Mucosa of stomach (tissue), 1 donor: ENCODE measurements at regions not wholly inside any gene's neighbourhood (a gene's known extent, or its start where the extent isn't known, plus 50 kb on each side); places are given as distances from the start of the nearest gene placed in this dataset.

Experiments
- H3K27me3 ChIP-seq: one replicate; pipeline ENCODE4 v1.7.0; 2013; ENCODE audit warnings: mild to moderate bottlenecking, low read length; ENCODE audit not compliant: control insufficient read depth, insufficient read depth
- H3K36me3 ChIP-seq: one replicate; pipeline ENCODE4 v1.7.0; 2013; ENCODE audit warnings: low read length; ENCODE audit not compliant: control insufficient read depth, insufficient read depth
- H3K4me1 ChIP-seq: one replicate; pipeline ENCODE4 v1.7.0; 2013; ENCODE audit warnings: mild to moderate bottlenecking, low read length; ENCODE audit not compliant: control insufficient read depth, insufficient read depth
- H3K4me3 ChIP-seq: one replicate; pipeline ENCODE4 v1.7.0; 2013; ENCODE audit warnings: low read length
- H3K9ac ChIP-seq: one replicate; pipeline ENCODE4 v1.7.0; 2013; ENCODE audit warnings: mild to moderate bottlenecking, low read length, moderate library complexity
- H3K9me3 ChIP-seq: one replicate; pipeline ENCODE4 v1.7.0; 2013; ENCODE audit warnings: mild to moderate bottlenecking, low read length, moderate library complexity; ENCODE audit not compliant: control insufficient read depth
- donor health status: Pancreatic carcinoma.

- Histone ChIP-seq H3K9me3 (no peaks in the 10 kb centered on the region), H3K4me3 (no peak overlapping the region), H3K27me3 (no peaks in the 10 kb centered on the region), H3K9ac (no peak overlapping the region), H3K4me1 (no peaks in the 10 kb centered on the region), H3K36me3 (no peaks in the 10 kb centered on the region)
Observed at GRCh38 chr2:128791985-128792320, 473.3 kb upstream of the HS6ST1 start.

- no peak overlapping the region for H3K4me3 ChIP-seq
- no peaks in the 10 kb centered on the region for H3K4me1 ChIP-seq
- H3K9ac ChIP-seq, result no peak overlapping the region
- H3K27me3 ChIP-seq, result no peaks in the 10 kb centered on the region
- H3K36me3 ChIP-seq, result no peaks in the 10 kb centered on the region
- H3K9me3 ChIP-seq, result no peaks in the 10 kb centered on the region
Observed at GRCh38 chr2:128792476-128793054, 473.9 kb upstream of the HS6ST1 start.

- Histone ChIP-seq H3K9me3 (no peaks in the 10 kb centered on the region), H3K9ac (no peak overlapping the region), H3K27me3 (no peaks in the 10 kb centered on the region), H3K4me3 (no peak overlapping the region), H3K36me3 (no peaks in the 10 kb centered on the region), H3K4me1 (no peaks in the 10 kb centered on the region)
Observed at GRCh38 chr2:128793404-128793803, 474.7 kb upstream of the HS6ST1 start.

GRCh38 chr2:128794285-128794684 lies 475.6 kb upstream of the HS6ST1 start:
- Histone ChIP-seq H3K36me3 (no peaks in the 10 kb centered on the region), H3K9ac (no peak overlapping the region), H3K9me3 (no peaks in the 10 kb centered on the region), H3K27me3 (no peaks in the 10 kb centered on the region), H3K4me3 (no peak overlapping the region), H3K4me1 (no peaks in the 10 kb centered on the region)

GRCh38 chr2:128796321-128796720 lies 477.7 kb upstream of the HS6ST1 start:
- Histone ChIP-seq H3K9ac (no peak overlapping the region), H3K36me3 (no peaks in the 10 kb centered on the region), H3K4me3 (no peak overlapping the region), H3K27me3 (no peaks in the 10 kb centered on the region), H3K9me3 (no peaks in the 10 kb centered on the region), H3K4me1 (no peaks in the 10 kb centered on the region)

GRCh38 chr2:128797092-128797491 lies 478.4 kb upstream of the HS6ST1 start:
- H3K4me1 ChIP-seq, result no peaks in the 10 kb centered on the region
- H3K4me3 ChIP-seq, result no peak overlapping the region
- no peaks in the 10 kb centered on the region for H3K9me3 ChIP-seq
- H3K9ac ChIP-seq, result no peak overlapping the region
- H3K36me3 ChIP-seq, result no peaks in the 10 kb centered on the region
- no peaks in the 10 kb centered on the region for H3K27me3 ChIP-seq

GRCh38 chr2:128797533-128797932 lies 478.9 kb upstream of the HS6ST1 start:
- Histone ChIP-seq H3K36me3 (no peaks in the 10 kb centered on the region), H3K4me1 (no peaks in the 10 kb centered on the region), H3K4me3 (no peak overlapping the region), H3K27me3 (no peaks in the 10 kb centered on the region), H3K9ac (no peak overlapping the region), H3K9me3 (no peaks in the 10 kb centered on the region)

GRCh38 chr2:128797937-128798336 lies 479.3 kb upstream of the HS6ST1 start:
- H3K36me3 ChIP-seq, result no peaks in the 10 kb centered on the region
- no peaks in the 10 kb centered on the region for H3K27me3 ChIP-seq
- no peak overlapping the region for H3K9ac ChIP-seq
- no peaks in the 10 kb centered on the region for H3K4me1 ChIP-seq
- H3K4me3 ChIP-seq, result no peak overlapping the region
- H3K9me3 ChIP-seq, result no peaks in the 10 kb centered on the region

GRCh38 chr2:128798502-128799283 lies 480.0 kb upstream of the HS6ST1 start:
- Histone ChIP-seq H3K36me3 (no peaks in the 10 kb centered on the region), H3K9me3 (no peaks in the 10 kb centered on the region), H3K9ac (no peak overlapping the region), H3K27me3 (no peaks in the 10 kb centered on the region), H3K4me1 (no peaks in the 10 kb centered on the region), H3K4me3 (no peak overlapping the region)

- no peak overlapping the region for H3K9ac ChIP-seq
- H3K4me3 ChIP-seq, result no peak overlapping the region
- no peaks in the 10 kb centered on the region for H3K4me1 ChIP-seq
- no peaks in the 10 kb centered on the region for H3K36me3 ChIP-seq
- H3K9me3 ChIP-seq, result no peaks in the 10 kb centered on the region
- no peaks in the 10 kb centered on the region for H3K27me3 ChIP-seq
Observed at GRCh38 chr2:128799284-128799552, 480.6 kb upstream of the HS6ST1 start.

GRCh38 chr2:128799730-128800129 lies 481.1 kb upstream of the HS6ST1 start:
- H3K9ac ChIP-seq, result no peak overlapping the region
- H3K9me3 ChIP-seq, result no peaks in the 10 kb centered on the region
- no peak overlapping the region for H3K4me3 ChIP-seq
- H3K27me3 ChIP-seq, result no peaks in the 10 kb centered on the region
- H3K4me1 ChIP-seq, result no peaks in the 10 kb centered on the region
- H3K36me3 ChIP-seq, result no peaks in the 10 kb centered on the region

GRCh38 chr2:128801576-128801975 lies 482.9 kb upstream of the HS6ST1 start:
- Histone ChIP-seq H3K4me1 (no peaks in the 10 kb centered on the region), H3K9me3 (no peaks in the 10 kb centered on the region), H3K4me3 (no peak overlapping the region), H3K36me3 (no peaks in the 10 kb centered on the region), H3K27me3 (no peaks in the 10 kb centered on the region), H3K9ac (no peak overlapping the region)

- Histone ChIP-seq H3K27me3 (no peaks in the 10 kb centered on the region), H3K9me3 (no peaks in the 10 kb centered on the region), H3K4me1 (no peaks in the 10 kb centered on the region), H3K4me3 (no peak overlapping the region), H3K36me3 (no peaks in the 10 kb centered on the region), H3K9ac (no peak overlapping the region)
Observed at GRCh38 chr2:128803222-128803621, 484.6 kb upstream of the HS6ST1 start.
